CD4-positive, CD25-positive, alpha-beta regulatory T cell (primary cell): ENCODE measurements at regions not wholly inside any gene's neighbourhood (a gene's known extent, or its start where the extent isn't known, plus 50 kb on each side); places are given as distances from the start of the nearest gene placed in this dataset.

Experiments used
- ATAC-seq, 2 donors: fragments of 150-1000 bp; cut with Tn5 transposase; one replicate each; pipeline ENCODE4 v1.10.0; 2021; ENCODE audit warnings: low read depth in 2 of 2, moderate number of reproducible peaks in 2 of 2, moderate library complexity in 1 of 2
- DNase-seq, 3 donors: peaks; one replicate each; pipeline versions ENCODE4 v3.0.0 to v3.0.0-alpha.2; 2012 to 2022; ENCODE audit warnings: mixed read lengths in 1 of 3
- H3K27ac ChIP-seq: one replicate; pipeline ENCODE4 v1.7.0; 2013; ENCODE audit warnings: mild to moderate bottlenecking, low read length; ENCODE audit not compliant: insufficient read depth, poor library complexity, severe bottlenecking
- H3K27me3 ChIP-seq: one replicate; pipeline ENCODE4 v1.7.0; 2013; ENCODE audit warnings: low read length; ENCODE audit not compliant: control insufficient read depth, insufficient read depth
- H3K36me3 ChIP-seq: one replicate; pipeline ENCODE4 v1.7.0; 2013; ENCODE audit warnings: mild to moderate bottlenecking, low read length, moderate library complexity; ENCODE audit not compliant: control insufficient read depth, insufficient read depth
- H3K4me1 ChIP-seq: 2 replicates; pipeline ENCODE4 v1.7.0; 2013; ENCODE audit warnings: mild to moderate bottlenecking, low read length; ENCODE audit not compliant: insufficient read depth, control insufficient read depth, poor library complexity, severe bottlenecking
- H3K4me3 ChIP-seq: one replicate; pipeline ENCODE4 v1.7.0; 2013; ENCODE audit warnings: low read depth, mild to moderate bottlenecking, low read length, moderate library complexity
- H3K9me3 ChIP-seq, 2 experiments: 1 replicate in 1 of 2; 2 replicates in 1 of 2; pipeline ENCODE4 v1.7.0; 2013; ENCODE audit warnings: low read length in 2 of 2, mild to moderate bottlenecking in 1 of 2, moderate library complexity in 1 of 2; ENCODE audit not compliant: control insufficient read depth in 2 of 2
- H3K27ac Mint-ChIP-seq, 3 donors: one replicate each; pipeline ENCODE4 v1.8.0; 2020 to 2022; ENCODE audit warnings: mild to moderate bottlenecking in 3 of 3, mixed read lengths in 3 of 3, moderate library complexity in 2 of 3
- H3K27me3 Mint-ChIP-seq: one replicate; pipeline ENCODE4 v1.8.0; 2022; ENCODE audit warnings: mild to moderate bottlenecking, mixed read lengths
- H3K36me3 Mint-ChIP-seq: one replicate; pipeline ENCODE4 v1.8.0; 2020; ENCODE audit warnings: mixed read lengths
- H3K4me1 Mint-ChIP-seq, 4 donors: one replicate each; pipeline ENCODE4 v1.8.0; 2020 to 2022; ENCODE audit warnings: mixed read lengths in 4 of 4, mild to moderate bottlenecking in 1 of 4
- H3K4me3 Mint-ChIP-seq, 4 donors: one replicate each; pipeline ENCODE4 v1.8.0; 2020 to 2022; ENCODE audit warnings: mild to moderate bottlenecking in 4 of 4, mixed read lengths in 4 of 4, moderate library complexity in 3 of 4
- H3K9me3 Mint-ChIP-seq, 7 donors: one replicate each; pipeline ENCODE4 v1.8.0; 2020 to 2022; ENCODE audit warnings: mixed read lengths in 7 of 7, mild to moderate bottlenecking in 3 of 7, moderate library complexity in 2 of 7

- Histone ChIP-seq H3K36me3 (no peaks in the 10 kb centered on the region), H3K4me3 (no peak overlapping the region), H3K27me3 (no peaks in the 10 kb centered on the region), H3K4me1 (no peaks in the 10 kb centered on the region), H3K27ac (no peak overlapping the region), H3K9me3 (no peaks in the 10 kb centered on the region)
- Mint-ChIP-seq H3K9me3 (peaks cover 0 to 1% (median 0%) of the 10 kb centered on the region in 7 donors), H3K4me1 (no peaks in the 10 kb centered on the region), H3K4me3 (no peak overlapping the region), H3K27me3 (no peaks in the 10 kb centered on the region), H3K27ac (no peak overlapping the region), H3K36me3 (no peaks in the 10 kb centered on the region)
- ATAC-seq (no peak), DNase-seq (no peak)
These were observed 177.3 kb upstream of the PTBP2 start for GRCh38 chr1:96544051-96544830.

- Mint-ChIP-seq H3K27me3 (no peaks in the 10 kb centered on the region), H3K27ac (no peak overlapping the region), H3K36me3 (no peaks in the 10 kb centered on the region), H3K4me3 (no peak overlapping the region), H3K9me3 (peaks cover 0 to 1% (median 0%) of the 10 kb centered on the region in 7 donors), H3K4me1 (no peaks in the 10 kb centered on the region)
- Histone ChIP-seq H3K27ac (no peak overlapping the region), H3K36me3 (no peaks in the 10 kb centered on the region), H3K9me3 (no peaks in the 10 kb centered on the region), H3K27me3 (no peaks in the 10 kb centered on the region), H3K4me1 (no peaks in the 10 kb centered on the region), H3K4me3 (no peak overlapping the region)
- DNase-seq = no peak
- no peak for ATAC-seq
These were observed 176.8 kb upstream of the PTBP2 start for GRCh38 chr1:96544831-96545221.

DNA sequence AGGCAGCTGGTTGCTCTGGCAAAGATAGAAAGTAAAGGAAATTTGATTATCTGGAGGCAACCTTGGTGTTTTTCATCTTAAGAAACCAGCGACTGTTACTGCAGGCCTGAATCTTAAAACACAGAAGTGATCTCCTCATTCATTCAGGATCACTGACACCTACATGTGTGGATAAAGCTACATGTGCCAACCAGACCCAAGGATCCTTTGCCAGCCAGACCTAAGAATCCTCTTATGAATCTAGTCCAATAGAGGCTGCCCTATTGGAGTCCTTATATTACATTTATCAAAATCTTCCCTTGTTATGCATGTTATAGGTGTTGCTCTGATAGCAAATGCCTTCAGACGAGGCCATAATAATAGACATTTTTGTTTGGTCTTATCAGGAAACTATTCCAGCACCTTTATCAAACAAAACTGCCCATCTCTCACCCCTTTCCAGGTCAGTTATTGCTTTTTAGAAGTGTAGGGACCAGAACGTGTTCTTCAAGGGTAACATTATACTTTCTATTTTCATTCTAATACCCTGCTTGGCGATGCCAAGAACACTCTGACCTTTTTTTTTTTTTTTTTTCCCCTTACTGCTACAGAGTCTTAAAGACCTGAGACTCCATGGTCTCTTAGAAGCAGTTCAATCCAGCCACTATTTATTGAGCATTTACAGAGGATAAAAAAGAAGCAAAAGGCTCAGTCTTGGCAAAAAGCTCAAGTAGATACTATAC is 175.5 kb upstream of the PTBP2 start:
- Histone ChIP-seq H3K9me3 (no peaks in the 10 kb centered on the region), H3K27ac (no peak overlapping the region), H3K4me3 (no peak overlapping the region), H3K4me1 (no peaks in the 10 kb centered on the region), H3K36me3 (no peaks in the 10 kb centered on the region), H3K27me3 (no peaks in the 10 kb centered on the region)
- DNase-seq (no peak), ATAC-seq (no peak)
- Mint-ChIP-seq H3K27me3 (no peaks in the 10 kb centered on the region), H3K4me3 (no peak overlapping the region), H3K27ac (no peak overlapping the region), H3K9me3 (peaks cover 0 to 1% (median 0%) of the 10 kb centered on the region in 7 donors), H3K36me3 (no peaks in the 10 kb centered on the region), H3K4me1 (no peaks in the 10 kb centered on the region)

- no peak overlapping the region for H3K27ac ChIP-seq
- Mint-ChIP-seq H3K4me3 (no peak overlapping the region), H3K9me3 (peaks cover 0 to 1% (median 0%) of the 10 kb centered on the region in 7 donors), H3K36me3 (no peaks in the 10 kb centered on the region), H3K27me3 (no peaks in the 10 kb centered on the region), H3K27ac (peak overlapping the region in 1 of 3 donors; percentile 64), H3K4me1 (no peaks in the 10 kb centered on the region)
- ATAC-seq (no peak), DNase-seq (no peak)
- no peak overlapping the region for H3K4me3 ChIP-seq
- no peaks in the 10 kb centered on the region for H3K9me3 ChIP-seq
- no peaks in the 10 kb centered on the region for H3K4me1 ChIP-seq
- no peaks in the 10 kb centered on the region for H3K36me3 ChIP-seq
- H3K27me3 ChIP-seq = no peaks in the 10 kb centered on the region
These were observed 171.5 kb upstream of the PTBP2 start for GRCh38 chr1:96550061-96550460.

DNA sequence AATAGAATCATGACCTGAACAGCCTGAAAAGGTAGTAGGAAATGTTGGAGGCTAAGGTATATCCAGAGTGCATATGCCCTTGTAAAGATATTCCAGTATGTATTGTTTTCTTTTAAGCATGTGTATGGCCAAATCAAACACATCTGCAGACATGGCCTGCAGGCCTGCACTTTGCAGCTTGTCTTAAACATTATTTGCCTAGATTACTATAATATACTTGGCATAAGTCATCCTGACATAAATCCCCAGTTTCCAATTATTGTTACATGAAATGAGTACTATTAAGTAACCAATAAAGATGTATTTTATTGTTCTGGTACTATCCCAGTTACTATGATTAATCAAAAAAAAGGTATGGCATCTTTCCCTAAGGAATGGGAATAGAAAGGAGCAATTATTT is 169.1 kb upstream of the PTBP2 start:
- no peaks in the 10 kb centered on the region for H3K4me1 Mint-ChIP-seq
- no peak overlapping the region for H3K27ac ChIP-seq
- no peak for ATAC-seq
- no peaks in the 10 kb centered on the region for H3K27me3 Mint-ChIP-seq
- peaks cover 0 to 1% (median 0%) of the 10 kb centered on the region in 7 donors for H3K9me3 Mint-ChIP-seq
- no peaks in the 10 kb centered on the region for H3K27me3 ChIP-seq
- no peaks in the 10 kb centered on the region for H3K9me3 ChIP-seq
- no peak overlapping the region for H3K4me3 Mint-ChIP-seq
- no peak for DNase-seq
- H3K4me3 ChIP-seq = no peak overlapping the region
- H3K27ac Mint-ChIP-seq = no peak overlapping the region
- no peaks in the 10 kb centered on the region for H3K36me3 ChIP-seq
- H3K4me1 ChIP-seq = no peaks in the 10 kb centered on the region
- H3K36me3 Mint-ChIP-seq = no peaks in the 10 kb centered on the region

GRCh38 chr1:96553811-96554210 is 167.8 kb upstream of the PTBP2 start:
- Mint-ChIP-seq H3K4me1 (no peaks in the 10 kb centered on the region), H3K9me3 (peaks cover 0 to 1% (median 0%) of the 10 kb centered on the region in 7 donors), H3K4me3 (no peak overlapping the region), H3K27ac (no peak overlapping the region), H3K36me3 (no peaks in the 10 kb centered on the region), H3K27me3 (no peaks in the 10 kb centered on the region)
- Histone ChIP-seq H3K27ac (no peak overlapping the region), H3K9me3 (no peaks in the 10 kb centered on the region), H3K4me1 (no peaks in the 10 kb centered on the region), H3K4me3 (no peak overlapping the region), H3K27me3 (no peaks in the 10 kb centered on the region), H3K36me3 (no peaks in the 10 kb centered on the region)
- ATAC-seq (no peak), DNase-seq (no peak)

DNA sequence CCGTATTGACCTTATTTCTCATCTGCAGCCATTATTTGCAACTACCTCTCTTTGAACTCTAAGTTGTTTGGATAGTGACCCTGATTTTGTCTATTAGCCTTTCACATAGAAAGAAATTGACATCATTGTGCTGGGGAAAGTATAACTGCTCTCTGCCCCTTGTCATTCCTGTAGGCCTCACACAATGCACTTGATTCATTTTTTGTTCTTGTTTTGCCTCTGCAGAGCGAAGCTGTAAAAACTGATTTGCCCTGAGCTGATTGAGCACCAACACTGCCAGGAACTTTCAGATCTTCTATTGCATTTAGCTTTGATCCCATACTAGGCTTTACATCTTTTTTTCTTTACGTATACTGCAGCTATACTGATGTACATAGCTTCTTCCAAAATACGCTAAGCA is 167.2 kb upstream of the PTBP2 start:
- Mint-ChIP-seq H3K36me3 (no peaks in the 10 kb centered on the region), H3K9me3 (peaks cover 0 to 1% (median 0%) of the 10 kb centered on the region in 7 donors), H3K4me1 (no peaks in the 10 kb centered on the region), H3K27me3 (peaks cover 4% of the 10 kb centered on the region), H3K4me3 (no peak overlapping the region), H3K27ac (no peak overlapping the region)
- Histone ChIP-seq H3K27ac (no peak overlapping the region), H3K9me3 (no peaks in the 10 kb centered on the region), H3K4me3 (no peak overlapping the region), H3K27me3 (no peaks in the 10 kb centered on the region), H3K4me1 (no peaks in the 10 kb centered on the region), H3K36me3 (no peaks in the 10 kb centered on the region)
- no peak for DNase-seq
- no peak for ATAC-seq

- no peak for ATAC-seq
- H3K27me3 ChIP-seq = no peaks in the 10 kb centered on the region
- no peaks in the 10 kb centered on the region for H3K9me3 ChIP-seq
- no peak overlapping the region for H3K4me3 Mint-ChIP-seq
- H3K9me3 Mint-ChIP-seq = peaks cover 0 to 1% (median 0%) of the 10 kb centered on the region in 7 donors
- no peak overlapping the region for H3K27ac Mint-ChIP-seq
- H3K4me3 ChIP-seq = no peak overlapping the region
- no peaks in the 10 kb centered on the region for H3K36me3 ChIP-seq
- H3K36me3 Mint-ChIP-seq = no peaks in the 10 kb centered on the region
- H3K27me3 Mint-ChIP-seq = peaks cover 6% of the 10 kb centered on the region
- no peaks in the 10 kb centered on the region for H3K4me1 Mint-ChIP-seq
- no peak for DNase-seq
- no peaks in the 10 kb centered on the region for H3K4me1 ChIP-seq
- no peak overlapping the region for H3K27ac ChIP-seq
These were observed 164.2 kb upstream of the PTBP2 start for GRCh38 chr1:96557336-96557735.
